Activated CD4-positive, alpha-beta T cell treated with anti-CD3 and anti-CD28 coated beads, Interleukin-2, Interleukin-6, amounts not matched to agents 100 ng/mL and 50 ng/mL, durations not matched to agents 16 hours and 8 hours (primary cell): ENCODE measurements at regions not wholly inside any gene's neighbourhood (a gene's known extent, or its start where the extent isn't known, plus 50 kb on each side); places are given as distances from the start of the nearest gene placed in this dataset.

Experiments
- DNase-seq: peaks from one replicate; pipeline ENCODE4 v3.0.0-alpha.2; 2020

DNA sequence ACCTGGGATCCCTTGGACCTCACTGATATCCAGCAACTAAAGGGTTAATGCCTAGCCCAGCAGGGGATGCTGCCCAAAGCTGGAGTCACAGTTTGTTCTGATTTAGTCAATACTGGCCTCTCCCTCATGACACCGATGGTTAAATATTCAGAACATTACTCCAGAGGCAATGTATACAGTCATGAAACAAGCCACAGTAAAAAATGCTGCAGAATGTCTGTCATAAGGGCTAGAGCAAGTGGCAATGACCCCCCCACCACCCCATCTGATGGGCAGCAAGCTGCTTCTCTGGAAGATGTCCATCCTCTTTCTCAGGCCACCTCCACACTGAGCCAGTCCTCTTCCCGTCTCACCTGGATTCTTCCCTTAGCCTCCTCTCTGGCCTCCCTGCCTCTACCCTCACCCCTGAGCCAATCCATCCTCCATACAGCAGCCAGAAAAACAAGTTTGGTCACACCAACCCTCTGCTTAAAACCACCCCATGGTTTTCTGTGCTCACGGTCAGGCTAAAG, 99.0 kb upstream of the KCNG1 start:
- DNase-seq: peak; percentile 8

GRCh38 chr20:51121272-51121671, 98.4 kb upstream of the KCNG1 start:
- no peak for DNase-seq

GRCh38 chr20:51120868-51121267, 98.0 kb upstream of the KCNG1 start:
- DNase-seq: no peak

DNA sequence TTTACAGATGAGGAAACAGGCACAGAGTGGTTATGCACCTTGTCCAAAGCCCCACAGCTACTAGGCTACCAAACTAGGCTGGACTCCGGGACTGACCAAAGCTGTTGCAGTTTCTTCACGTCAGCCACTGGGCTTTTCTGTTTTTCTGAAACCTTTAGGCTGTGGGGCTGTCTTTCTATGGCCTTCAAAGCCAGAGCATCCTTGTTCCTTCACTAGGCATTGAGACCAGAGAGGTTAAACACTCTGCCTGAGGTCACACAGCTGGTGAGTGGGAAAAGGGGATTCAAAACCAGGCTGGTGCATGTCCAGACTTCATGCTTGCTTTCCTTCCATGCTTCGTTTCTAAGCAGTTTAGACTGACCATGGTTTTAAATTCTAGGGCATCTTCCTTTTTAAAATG, 97.5 kb upstream of the KCNG1 start:
- no peak for DNase-seq

GRCh38 chr20:51119914-51120313, 97.0 kb upstream of the KCNG1 start:
- no peak for DNase-seq

- no peak for DNase-seq
Measured at GRCh38 chr20:51118985-51119527, 96.1 kb upstream of the KCNG1 start.

GRCh38 chr20:51118216-51118615, 95.3 kb upstream of the KCNG1 start:
- no peak for DNase-seq

DNA sequence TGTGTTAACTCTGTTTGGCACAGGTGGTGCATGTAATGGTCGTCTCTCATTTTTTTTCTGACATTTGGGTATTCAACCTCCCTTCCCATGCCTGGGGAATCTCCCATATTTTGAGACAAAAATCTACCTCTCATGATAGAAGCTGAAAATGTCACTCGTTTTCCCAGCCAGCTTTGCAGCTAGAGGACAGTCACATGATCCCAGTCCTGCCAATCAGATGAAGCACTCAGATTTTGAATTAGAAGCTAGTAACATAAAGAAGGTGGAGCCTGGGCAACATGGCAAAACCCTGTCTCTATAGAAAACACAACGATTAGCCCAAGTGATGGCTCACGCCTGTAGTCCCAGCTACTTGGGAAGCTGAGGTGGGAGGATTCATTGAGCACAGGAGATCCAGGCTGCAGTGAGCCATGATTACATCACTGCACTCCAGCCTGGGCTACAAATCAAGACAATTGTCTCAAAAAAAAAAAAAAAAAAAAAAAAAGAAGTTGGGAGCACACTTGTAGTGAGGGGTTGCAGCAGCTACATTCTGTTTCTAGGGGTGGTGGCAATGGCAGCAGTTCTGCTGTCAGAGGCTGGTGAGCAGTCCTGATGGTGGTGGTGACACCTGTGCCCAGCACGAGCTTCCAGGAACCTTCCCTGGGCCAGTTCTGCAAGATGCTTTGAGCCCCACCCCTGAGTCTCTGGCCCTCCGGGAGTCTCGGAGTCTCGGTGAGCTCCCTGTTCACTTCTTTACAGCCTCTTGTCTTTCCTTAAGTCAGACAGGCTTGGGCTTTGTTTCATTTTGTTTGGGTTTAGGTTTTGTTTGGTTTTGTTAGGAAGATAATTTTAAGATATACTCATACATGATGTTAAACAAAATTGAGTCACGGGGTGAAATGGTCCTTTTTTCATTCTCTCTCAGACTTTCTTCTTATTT, 94.1 kb upstream of the KCNG1 start:
- no peak for DNase-seq

- no peak for DNase-seq
Measured at GRCh38 chr20:51111290-51111689, 88.4 kb upstream of the KCNG1 start.

- no peak for DNase-seq
Measured at GRCh38 chr20:51108638-51109363, 85.9 kb upstream of the KCNG1 start.

DNA sequence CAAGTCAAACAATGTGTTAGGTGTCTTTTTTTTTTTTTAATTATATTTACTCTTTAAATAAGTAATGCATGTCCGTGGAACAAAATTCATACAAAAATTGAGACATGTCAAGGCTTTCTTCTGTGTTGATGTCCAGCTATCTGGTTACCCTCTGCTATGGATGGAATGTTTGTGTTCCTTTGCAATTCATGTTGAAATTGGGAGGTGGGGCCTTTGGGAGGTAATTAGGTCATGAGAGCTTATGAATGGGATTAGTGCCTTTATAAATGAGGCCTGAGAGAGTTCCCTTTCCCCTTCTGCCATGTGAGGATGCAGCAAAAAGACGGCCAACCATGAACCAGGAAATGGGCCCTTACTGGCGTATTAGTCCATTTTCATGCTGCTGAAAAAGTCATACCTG, 83.1 kb upstream of the KCNG1 start:
- DNase-seq: no peak

DNA sequence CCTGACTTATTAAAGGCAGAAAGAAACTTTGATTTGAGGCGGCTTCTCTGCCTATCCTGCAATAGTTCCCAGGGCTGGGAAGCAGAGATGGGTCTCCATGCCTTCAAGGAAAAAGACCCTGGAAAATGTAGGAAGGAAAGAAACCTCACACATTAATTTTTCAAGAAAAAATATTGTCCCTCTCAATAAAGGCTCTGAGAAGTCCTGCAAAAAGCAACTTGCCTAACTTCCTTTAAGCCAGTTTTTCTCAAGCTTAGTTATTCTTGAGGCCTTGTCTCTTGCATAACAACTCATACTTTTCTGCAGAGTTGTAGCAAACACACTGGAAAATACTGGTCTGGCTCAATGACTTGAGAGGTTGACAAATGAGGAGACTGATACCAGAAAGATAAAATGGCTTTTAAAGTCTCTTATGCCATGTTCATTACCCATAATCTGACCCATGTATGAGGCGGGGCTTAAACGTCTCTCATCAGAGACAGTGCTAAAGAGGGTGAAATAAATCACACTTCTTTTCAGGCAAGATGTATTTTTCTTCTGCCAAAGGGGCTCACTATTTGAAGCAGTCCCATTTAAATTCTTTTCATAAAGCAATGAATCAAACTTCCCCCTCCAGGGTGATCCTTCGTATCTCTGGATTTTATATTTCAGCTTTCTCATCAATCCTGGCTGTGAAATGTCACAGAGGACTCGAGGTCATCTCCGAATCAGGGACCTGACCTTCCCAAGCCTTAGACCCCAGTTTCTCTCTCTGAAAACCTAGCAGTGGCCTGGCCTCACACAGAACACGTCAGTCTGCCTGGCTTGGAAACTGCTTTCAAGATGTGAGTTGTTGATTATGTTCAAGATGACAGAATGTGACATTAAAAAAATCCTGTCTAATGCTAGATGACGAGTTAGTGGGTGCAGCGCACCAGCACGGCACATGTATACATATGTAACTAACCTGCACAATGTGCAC, 82.3 kb upstream of the KCNG1 start:
- no peak for DNase-seq

DNA sequence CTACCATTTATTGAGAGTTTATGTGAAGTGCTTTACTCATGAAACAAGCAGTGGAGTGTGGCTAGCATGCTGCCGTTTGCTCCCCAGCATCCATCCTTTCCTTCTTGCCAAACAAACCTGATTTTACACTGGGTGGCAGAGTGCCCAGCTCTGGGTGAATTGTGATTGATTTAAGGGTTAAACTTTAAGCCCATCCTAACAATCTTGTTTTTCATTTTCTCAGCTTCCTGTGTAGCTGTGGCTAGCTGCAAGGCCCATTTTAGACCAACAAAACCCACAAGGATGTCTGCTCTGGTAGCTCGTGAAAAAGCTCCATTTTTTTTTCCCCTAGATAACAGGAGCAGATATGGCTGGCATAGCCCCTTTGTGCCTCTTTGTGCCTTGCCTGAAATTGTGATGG, 77.7 kb upstream of the KCNG1 start:
- DNase-seq: no peak

GRCh38 chr20:51098284-51098810, 75.4 kb upstream of the KCNG1 start:
- DNase-seq: no peak

- DNase-seq: no peak
Measured at GRCh38 chr20:51097351-51098120, 74.6 kb upstream of the KCNG1 start.

DNA sequence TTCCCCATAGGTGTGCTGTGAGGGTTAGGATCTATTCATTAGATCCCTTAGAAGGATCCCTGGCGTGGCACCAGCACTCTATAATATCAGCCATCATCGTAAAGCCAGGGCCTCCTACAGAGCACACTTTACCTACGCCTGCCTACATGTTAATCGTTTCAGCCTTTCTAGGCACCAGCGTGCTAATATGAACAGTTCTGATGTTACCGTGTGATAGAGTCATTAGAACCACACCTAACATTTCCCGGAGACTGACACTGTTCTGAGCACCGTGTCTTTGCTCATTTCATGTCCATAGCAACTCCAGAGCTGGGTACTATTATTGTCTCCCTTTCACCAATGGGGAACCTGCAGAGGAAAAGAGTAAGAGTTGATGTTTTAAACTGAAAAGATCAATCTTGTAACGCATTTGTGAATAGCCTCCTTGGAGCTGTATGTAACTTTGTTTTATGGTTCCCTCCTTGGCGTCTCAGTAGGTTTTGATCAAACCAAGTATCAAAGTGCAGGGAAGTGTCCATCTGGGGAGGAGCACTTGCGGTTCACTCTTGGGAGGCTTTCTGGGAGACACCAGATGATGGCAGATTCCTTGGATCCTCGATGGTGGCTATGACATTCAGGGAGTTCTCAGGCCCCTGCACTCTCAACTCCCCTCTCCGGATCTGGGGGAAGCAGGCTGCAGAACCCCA, 73.8 kb upstream of the KCNG1 start:
- no peak for DNase-seq

DNA sequence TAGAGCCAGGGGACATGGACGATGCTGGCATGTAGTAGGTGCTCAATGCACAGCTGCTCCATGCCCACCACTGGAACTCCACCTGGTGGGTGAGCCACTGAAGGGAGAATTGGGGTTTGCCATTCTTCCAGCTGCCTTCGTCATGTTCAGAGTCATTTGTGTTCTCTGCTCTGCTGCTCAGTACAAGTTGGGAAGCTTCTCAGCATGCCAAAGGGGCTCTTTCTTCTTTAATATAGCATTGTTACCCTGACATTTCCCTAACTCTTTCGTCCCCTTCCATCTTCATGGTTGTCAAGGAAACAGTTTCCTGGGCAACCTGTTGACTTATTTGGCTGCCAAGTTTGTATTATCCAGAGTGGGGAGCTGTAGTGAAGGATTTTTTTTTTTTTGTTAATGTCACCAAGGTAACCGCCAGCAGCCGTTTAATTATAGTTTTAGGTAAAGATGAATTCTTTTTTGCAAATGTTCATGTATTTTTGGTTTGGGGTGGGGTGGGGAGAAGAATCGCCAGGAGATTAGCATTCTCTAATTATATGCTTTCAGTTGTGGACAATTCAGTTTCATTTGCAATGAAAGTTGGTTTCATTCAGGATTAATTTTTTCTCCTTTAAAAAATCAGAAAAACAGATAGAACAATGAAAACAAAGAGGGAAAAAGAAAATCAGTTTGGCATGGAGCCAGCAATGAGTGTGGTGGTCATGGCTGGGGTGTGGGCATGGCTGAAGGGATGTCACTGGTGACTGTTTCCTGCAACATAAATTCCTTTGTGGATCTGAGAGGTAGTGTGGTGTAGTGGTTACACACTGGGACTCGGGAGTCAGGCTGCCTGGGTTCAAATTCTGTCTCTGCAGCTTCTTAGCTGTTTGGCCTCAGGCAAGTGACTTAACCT, 73.0 kb upstream of the KCNG1 start:
- DNase-seq: no peak

GRCh38 chr20:51094221-51094620, 71.3 kb upstream of the KCNG1 start:
- DNase-seq: no peak

- DNase-seq: no peak
Measured at GRCh38 chr20:51093240-51093763, 70.4 kb upstream of the KCNG1 start.

DNA sequence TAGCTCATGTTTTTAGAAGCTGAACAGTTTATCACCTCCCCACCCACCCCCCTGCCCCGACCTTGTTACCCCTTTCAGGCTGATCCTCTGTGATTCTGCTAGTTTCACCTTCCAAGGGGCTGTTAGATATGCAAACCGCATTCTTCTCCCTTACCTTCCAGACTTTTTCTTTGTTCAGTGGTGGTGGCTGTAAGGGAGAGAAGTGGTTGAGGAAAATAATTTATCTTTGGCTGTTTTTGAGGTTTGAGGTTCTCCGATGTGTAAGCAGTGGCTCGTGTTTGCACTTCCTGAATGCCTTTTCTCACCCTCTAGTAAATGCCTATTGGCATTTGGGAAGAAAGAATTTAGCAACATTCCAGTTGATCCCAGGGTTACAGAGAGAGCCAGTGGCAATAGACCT, 69.4 kb upstream of the KCNG1 start:
- DNase-seq: no peak
